ENCODE measurements at regions not wholly inside any gene's neighbourhood (a gene's known extent, or its start where the extent isn't known, plus 50 kb on each side); places are given as distances from the start of the nearest gene placed in this dataset.

DNA sequence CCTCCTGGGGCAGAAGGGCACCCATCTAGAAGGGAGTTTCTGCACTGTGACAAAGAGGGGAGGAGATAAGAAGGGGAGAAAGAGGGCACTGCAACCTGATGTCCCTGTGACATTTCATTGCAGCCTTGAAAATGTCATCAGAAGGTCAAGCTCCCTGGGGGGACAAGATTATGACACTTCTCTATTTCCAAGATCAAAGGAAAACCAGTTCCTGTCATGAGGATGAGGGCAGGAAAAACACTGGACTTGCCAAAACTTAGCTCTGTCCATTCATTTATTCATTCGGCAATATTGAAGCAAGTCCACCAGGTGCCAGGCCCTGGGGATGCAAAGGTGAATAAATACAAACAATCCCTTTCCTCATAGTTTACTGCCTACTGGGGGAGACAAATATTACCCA is 138.4 kb upstream of the CDKN3 start:
- TF ChIP-seq PHF8 (conservative IDR thresholded peaks at IDR 0.05; ENCODE audit: low read depth, low read length) = no peak
- no peak for TF ChIP-seq SUZ12 (IDR thresholded peaks at IDR 0.05; ENCODE audit: low read length)
- TF ChIP-seq JUND (IDR thresholded peaks at IDR 0.05; ENCODE audit: low read length) = no peak
- TF ChIP-seq POLR2A (IDR thresholded peaks at IDR 0.05; ENCODE audit: control extremely low read depth in 1 of 2, low read depth in 2 of 2, low read length in 2 of 2) = no peak
- no peak for TF ChIP-seq JUN (IDR thresholded peaks at IDR 0.05; ENCODE audit: low read depth, low read length)
- no peak for TF ChIP-seq CTCF (IDR thresholded peaks at IDR 0.05; ENCODE audit: control extremely low read depth in 1 of 3, insufficient read depth in 1 of 3, low read depth in 1 of 3, low read length in 3 of 3)
- TF ChIP-seq HDAC6 (IDR thresholded peaks at IDR 0.05; ENCODE audit: low read depth, low read length) = no peak
- TF ChIP-seq RAD21 (IDR thresholded peaks at IDR 0.05 in 1 of 2, conservative IDR thresholded peaks at IDR 0.05 in 1 of 2; ENCODE audit: low read depth in 2 of 2, low read length in 2 of 2) = no peak
- no peak for TF ChIP-seq RNF2 (IDR thresholded peaks at IDR 0.05; ENCODE audit: borderline replicate concordance, low read depth, low read length, missing control alignments, poor library complexity, severe bottlenecking)
- no peak for TF ChIP-seq CEBPB (IDR thresholded peaks at IDR 0.05; ENCODE audit: low read depth, low read length)
